NCI-H1048 (cell line): ENCODE measurements at regions not wholly inside any gene's neighbourhood (a gene's known extent, or its start where the extent isn't known, plus 50 kb on each side); places are given as distances from the start of the nearest gene placed in this dataset.

Experiments
- DNase-seq: peaks from one replicate; lab custom pipeline; 2025; lab: John Stamatoyannopoulos, UW

DNA sequence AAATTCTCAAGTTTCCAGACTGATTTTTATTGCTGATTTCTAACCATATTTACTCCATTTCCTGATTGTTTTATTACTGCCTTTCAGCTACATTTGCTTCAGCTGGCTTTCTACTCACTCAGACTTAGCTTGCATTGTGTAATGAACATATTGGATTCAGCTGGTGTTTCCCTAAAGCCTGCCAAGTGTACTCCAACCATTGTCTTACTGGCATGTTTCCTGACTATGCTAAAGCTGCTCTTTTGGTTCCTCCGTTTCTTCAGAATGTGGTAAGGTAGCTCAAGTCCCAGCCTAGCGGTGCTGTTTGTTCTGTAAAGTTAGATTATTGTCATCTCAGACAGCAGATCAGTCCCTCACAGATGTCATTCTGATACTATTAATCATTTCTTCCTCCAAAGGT, 53.1 kb upstream of the GLRA2 start:
- no peak for DNase-seq

DNA sequence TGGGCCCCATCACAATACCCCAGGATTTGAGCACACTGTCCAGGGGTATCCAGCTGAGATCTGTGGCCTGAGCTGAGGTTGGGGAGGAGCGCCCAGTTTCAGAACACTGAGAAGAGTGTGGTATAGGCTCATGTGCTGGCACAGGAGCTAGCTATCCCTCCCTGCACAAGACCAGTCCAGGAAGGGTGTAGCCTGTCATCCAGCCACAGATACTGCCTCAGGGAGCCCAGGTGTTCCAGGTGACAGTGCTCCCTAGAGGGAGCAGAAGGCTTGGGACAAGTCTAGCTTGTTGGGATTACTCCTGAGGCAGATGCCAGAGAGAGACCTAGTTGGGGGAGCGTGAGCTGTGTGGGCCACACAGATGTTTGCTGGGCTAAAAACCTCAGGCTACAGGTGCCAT, 79.6 kb upstream of the GLRA2 start:
- DNase-seq = no peak

DNA sequence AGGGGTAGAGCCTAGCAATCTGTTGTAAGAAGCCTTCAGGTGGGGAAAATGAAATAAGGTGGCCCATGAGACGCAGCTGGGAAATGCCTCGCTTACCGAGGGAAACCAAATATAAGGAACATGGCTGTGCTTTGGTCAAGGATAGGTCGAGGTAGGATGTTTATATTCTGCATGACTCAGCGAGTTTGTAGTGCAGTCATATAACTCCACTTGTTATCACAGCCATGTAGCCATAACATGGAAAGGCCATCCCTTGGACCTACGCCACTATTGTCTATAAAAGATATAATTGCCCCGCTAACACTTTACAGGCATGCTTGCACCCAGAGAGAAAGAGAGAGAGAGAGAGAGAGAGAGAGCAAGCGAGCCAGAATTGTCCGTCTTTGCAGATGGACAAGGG, 80.9 kb upstream of the GLRA2 start:
- no peak for DNase-seq

DNA sequence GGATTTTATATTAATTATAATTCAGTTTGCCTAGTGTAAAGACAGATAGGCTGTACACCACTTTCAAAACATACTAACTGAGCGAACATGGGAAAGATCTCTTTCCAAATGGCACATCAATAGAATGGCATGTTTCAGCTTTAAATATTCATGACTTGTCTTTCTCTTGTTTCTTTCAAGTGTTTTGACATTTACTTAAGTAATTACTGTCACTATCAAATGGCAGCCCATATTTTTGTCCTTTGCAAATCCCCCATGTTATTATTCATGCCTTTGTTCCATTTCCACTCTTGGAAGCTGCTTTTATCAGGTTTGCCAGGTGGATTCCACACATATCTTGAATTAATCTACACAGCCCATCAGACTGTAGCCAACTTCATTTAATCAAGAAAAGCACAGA, 89.2 kb upstream of the GLRA2 start:
- no peak for DNase-seq

DNA sequence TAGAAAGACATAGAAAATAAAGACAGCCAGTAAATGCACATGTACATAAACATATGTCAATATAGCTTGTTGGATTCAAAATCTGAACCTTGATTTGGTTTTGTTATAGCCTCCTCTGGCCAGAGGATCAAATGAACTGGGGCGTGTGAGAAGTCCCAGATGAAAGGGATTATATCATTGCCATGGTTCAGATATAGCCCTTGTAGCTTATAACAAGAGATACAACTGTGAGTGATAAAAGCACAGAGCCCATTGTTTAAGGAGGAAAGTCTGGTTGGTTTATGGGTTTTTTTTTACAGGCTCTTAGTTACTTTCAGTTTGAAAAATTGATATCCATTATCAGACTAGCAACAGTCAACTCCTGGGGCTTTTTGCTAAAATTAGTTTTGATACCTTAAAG, 101.7 kb upstream of the GLRA2 start:
- no peak for DNase-seq

DNA sequence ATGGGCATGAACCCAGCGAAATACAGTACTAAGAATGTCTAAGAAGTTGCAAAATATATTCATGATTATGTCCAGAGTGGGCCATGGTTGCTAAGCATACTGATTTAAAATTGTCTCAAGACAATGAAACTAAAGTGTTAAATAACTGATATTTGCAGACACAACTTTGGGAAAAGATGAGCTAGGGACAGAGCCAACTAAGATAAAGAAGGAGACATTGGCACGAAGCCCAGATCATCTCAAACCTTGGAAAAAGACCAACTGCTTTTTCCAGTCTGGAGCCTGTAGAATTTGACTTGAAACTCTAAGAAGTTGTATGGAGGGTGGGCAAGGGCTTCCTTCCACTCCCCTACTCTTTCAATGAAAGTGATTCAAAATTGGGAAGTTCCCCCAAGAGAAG, 108.5 kb upstream of the GLRA2 start:
- no peak for DNase-seq

DNA sequence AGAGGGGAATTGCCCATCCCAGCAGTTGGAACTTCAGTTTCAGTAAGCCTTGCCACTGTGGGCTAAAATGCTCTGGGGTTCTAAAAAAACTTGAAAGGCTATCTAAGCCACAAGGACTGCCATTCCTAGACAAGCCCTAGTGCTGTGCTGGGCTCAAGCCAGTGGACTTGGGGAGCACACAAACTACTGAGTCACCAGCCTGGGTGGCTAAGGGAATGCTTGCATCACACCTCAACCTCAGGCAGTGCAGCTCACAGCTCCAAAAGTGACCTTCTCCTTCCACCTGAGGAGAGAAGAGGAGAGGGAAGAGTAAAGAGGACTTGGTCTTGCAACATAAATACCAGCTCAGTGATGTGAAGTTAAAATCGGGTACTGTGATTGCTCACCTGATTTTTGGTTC, 116.7 kb upstream of the GLRA2 start:
- no peak for DNase-seq

DNA sequence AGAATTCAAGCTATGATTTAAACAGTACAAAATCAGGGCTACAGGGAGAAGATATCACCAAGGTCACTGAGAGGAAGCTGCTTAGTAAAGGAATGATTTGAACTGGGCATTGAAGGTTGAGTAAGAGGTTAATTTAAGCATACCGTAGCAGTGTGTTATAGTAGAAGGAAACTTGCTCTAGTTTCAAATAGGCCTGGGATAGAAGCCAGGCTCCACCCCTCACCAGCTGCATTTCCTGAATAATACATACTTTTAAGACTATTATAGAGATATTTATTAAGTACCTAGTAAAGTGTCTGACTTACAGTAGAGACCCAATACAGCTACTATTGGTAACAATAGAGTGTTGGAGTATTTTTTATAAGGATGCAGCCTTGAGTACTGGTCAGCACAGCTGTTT, 118.0 kb upstream of the GLRA2 start:
- no peak for DNase-seq

DNA sequence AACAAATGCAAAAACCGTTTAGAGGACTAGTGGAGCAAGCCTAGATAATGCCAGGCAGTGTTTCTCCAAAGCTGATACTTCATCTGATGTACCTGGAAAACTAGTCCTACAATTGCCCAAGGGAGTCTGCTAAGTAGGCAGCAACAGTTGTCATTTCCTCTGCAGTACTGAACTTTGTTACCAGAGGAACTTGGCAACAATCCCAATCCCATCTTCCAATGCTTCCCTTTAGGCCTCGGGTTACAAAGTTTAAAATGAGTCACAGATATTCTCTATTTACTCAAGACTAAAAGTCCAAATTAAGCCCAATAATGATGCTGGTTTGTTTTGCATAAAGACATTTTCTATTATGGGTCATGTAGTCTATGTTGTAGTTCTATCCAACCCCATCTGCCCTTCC, 120.0 kb upstream of the GLRA2 start:
- DNase-seq = peak; percentile 70

DNA sequence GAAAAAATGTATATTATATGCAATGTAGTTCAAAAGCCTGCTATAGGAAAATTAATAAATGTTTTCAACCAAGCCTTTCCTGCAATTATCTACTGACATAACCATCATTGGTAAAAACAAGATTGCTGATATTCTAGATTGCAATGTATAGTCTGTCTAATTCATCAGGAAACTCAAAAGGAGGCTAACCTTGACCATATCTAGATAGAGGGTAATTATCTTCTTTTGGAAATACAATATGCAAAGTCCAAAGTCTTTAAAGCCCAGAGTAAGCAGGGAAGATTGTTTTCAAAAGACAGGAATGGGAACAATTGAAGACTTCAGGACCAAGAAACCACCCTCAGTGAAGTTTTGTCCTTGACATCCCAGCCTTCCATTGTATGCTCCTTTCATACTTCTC, 123.1 kb upstream of the GLRA2 start:
- DNase-seq = no peak

DNA sequence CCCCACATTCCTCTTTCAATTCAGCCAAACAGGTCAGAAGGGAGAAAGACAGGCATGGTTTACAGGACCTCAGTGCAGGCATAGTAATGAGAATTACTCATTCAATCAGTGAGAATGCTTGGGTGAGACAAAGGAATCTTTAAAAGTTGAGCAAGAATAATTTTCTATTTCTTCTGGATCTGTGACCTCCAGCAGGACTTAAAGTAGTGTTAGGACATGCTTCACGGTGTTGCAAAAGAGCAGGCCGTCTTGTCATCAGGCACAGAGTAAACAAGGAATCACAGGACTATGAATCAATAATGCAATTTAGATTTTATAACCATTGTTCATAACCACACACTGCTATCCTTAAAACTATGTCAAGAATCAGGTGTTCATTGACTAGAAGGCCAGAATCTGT, 130.6 kb upstream of the GLRA2 start:
- no peak for DNase-seq

DNA sequence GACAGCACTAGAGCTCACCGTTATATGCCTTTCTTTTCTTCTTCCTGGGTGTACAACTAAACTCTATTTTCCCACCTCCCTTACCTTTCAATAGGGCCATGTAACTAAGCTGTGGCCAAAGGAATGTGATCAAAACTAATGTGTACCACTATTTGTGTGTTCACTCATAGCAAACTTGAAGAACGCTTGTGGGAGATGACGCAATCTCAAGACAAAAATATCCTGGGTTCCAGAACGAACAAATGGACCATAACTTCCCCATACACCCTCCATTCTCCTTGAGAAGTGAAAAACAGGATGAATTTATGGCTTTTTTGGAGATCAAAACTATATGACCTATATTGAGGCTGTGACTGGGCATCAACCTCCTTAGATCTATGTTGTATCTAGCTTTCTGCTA, 139.7 kb upstream of the GLRA2 start:
- DNase-seq = no peak

DNA sequence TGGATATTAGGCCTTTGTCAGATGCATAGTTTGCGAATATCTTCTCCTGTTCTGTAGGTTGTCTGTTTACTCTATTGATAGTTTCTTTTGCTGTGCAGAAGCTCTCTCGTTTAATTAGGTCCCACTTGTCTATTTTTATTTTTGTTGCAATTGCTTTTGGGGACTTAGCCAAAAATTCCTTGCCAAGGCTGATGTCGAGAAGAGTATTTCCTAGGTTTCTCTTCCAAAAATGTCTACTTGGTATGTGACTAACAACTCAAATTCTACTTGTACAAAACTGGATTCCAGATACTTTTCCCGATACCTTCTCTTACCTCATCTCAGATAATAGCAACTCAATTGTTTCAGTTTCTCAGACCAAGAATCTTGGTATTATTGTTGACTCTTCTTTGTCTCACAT, 142.4 kb upstream of the GLRA2 start:
- no peak for DNase-seq

DNA sequence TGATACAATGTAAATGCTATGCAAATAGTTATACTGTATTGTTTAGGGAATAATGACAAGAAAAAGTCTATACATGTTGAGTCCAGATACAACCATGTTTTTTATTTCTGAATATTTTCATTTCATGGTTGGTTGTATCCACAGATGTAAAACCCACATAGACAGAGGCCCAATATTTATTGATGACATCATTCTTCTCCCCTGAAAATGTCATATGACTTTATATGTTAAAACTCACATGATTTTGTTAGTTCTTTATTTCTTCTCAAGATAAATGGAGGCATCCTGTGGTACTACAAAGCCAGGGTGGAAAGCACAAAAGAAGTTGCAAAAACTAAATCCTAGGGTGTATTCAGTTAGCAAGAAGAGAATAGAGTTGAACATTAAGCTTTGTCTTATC, 149.3 kb upstream of the GLRA2 start:
- DNase-seq = no peak

DNA sequence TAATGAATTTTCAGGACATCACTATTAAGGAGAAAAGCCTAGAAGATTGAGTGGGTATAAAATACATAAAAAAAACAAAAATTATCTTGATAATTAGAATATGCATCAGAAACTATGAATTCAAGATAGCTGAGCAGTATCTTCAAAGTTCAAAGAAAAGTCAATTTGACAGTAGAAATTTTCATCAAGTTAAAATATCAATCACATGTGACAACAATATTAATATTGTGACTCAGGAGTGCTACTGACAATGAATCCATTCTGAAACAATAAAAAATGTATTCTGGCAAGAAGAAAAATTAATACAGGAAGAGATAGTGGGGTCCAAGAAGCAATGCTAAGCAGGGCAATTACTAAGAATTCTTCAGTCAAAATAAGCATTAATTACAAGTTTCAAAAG, 151.9 kb upstream of the GLRA2 start:
- DNase-seq = no peak

DNA sequence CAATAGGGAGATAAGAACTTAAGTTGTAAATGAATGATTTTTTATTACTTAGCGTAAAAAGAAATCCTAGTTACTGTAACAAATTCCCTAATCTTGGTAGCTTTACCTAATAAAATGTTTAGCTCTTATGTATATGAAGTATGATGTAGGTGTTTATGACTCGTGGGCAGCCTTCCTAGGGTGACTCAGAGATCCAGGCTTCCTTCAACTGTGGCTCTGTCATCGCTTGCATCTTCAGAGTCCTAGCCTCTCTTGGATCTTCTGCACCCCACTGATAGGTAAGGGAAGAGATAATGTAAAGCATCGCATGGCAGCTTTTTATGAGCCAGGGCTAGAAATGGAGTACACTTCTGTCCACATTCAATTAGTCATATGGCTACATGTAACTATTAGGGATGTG, 165.6 kb upstream of the GLRA2 start:
- no peak for DNase-seq

DNA sequence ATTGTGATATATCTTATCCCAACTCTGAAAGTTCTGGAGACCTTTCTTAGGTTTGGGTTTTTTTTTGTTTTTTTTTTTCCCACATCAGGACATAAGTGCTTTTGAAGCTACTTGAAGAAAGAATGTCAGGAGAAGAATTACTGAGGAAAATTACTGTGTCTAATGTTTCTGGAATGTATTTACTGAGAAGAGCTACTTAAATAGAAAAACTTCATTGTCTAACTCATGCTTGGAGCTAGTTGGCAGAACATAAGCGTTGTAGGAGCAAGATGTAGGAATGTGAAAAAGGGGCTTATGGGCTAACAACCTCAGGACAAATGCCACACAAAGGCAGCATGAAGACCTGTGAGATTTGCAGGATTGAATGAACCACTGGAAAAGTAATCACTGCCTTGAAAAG, 166.6 kb upstream of the GLRA2 start:
- DNase-seq = no peak

DNA sequence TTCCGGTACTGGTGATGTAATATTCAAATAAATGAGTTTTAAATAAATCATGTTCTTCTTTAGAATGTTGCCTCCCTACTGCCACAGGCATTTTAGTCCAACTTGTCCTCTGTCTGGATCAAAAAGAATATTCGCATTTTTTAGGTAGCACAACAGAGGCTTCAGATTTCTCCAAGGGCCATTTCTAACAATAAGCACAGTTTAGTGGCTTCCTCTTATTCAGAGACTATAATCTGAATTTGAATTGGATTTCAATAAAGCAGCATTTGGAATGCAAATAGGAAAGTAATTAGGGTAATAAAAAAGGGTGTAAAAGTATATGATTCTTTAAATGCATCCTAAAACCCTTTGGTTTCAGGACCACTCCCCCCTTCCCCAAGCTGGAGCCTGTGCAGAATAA, 167.9 kb upstream of the GLRA2 start:
- peak; percentile 69 for DNase-seq

DNA sequence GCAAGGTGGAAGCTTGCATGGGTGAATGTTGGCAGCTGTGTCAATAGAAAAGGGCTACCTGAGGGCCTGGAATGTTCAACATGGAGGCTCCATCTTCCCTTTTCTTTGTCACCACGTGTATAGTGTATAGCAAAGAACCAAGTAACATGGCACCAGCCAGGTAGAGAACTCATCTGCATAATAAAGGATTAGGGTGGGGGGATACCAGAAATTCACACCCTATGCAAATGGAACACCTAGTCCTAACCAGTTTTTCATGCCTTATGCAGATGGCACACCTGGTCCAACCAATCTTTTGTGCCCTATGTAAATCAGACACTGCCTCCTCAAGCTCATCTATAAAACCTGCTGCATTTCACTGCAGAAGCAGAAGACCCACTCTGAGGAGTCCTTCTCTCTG, 169.6 kb upstream of the GLRA2 start:
- no peak for DNase-seq

DNA sequence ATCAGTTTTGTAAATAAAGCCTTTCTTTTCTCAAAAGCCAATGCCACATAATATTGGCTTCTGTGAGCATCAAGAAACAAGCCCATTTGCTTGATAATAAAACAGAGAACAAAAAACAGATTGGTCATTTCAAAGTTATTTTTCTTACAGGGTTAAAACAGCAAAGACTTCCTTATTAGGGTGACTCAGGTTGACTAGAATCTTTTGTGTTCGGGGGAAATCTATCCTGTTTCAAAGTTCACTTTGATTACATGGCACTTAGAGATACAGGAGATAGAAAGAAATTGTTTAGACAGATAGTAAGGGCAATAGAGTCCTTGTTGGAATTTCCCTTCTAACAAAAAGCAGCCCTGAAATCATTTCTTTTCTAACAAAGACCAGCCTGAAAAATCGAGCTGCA, 170.0 kb upstream of the GLRA2 start:
- DNase-seq = no peak

DNA sequence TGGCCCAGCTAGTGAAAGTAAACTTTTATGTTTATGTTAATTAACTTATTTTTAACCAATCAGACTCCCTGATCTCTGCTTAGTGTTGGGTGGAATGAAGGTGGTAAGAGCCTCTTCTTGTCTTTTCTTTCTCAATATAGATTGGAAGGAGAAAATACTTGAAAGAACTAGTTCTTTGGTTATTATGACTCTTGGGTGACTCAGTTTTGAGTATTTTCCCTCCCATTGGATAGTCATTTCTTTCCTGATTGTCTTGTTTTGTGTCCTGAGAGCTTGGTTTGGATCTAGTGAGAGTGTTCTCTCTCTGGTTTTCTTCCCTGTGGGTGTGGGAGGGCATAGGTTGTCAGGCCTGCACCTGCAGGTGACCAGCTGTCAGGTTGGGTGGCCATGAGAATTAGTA, 172.0 kb upstream of the GLRA2 start:
- no peak for DNase-seq

DNA sequence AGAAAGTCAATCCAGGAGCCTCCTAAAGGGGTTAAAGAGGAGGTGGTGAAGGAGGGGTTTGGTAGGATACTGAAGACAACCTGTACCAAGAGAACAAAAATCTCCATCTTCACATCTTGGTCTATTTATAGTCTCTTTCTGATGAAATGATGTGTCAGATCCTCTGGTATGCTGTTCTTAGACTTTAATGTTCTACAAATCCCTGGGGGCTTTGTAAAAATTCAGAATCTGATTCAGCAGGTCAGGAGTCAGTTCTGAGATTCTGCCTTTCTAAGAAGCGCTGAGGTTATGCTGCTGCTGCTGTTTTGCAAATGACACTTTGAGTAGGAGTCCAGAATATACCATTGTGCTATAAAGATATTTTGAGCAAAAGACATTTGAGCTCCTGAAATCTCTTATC, 172.9 kb upstream of the GLRA2 start:
- DNase-seq = no peak

DNA sequence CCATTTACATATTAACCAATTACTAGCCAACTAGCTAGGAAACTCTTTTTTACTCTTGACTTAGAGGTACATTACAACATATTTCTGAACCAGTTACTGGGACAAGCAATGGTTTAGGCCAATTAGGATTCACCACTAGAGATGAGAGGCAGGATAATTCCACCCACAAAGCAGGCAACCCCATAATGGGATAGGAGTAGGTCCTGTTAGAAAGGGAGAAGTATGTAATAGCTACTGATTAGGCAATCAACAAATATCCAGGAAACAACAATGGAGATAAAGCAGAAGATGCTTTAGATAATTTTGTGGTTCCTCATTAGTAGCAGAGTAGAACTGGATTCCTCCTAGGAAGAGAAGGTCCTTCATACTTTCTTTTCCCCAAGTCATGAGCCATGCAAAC, 173.8 kb upstream of the GLRA2 start:
- DNase-seq = no peak

DNA sequence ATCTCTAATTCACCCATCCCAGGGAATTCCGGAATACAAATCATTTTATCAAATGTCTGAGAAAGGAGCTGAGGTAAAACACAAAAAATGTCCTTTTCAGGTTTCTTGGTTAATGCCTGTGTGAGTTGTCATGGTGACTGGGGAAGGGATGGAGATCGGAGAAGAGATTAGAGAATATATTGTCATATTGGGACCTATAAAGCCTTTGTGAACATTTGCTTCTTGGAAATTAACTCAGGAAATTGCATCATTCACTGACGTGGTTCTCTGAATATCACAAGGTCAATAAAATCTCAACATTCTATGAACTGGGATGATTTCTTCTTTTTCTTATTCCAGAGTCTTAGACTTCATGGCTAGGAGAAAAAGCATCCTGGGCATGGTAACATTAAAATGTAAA, 174.8 kb upstream of the GLRA2 start:
- no peak for DNase-seq

DNA sequence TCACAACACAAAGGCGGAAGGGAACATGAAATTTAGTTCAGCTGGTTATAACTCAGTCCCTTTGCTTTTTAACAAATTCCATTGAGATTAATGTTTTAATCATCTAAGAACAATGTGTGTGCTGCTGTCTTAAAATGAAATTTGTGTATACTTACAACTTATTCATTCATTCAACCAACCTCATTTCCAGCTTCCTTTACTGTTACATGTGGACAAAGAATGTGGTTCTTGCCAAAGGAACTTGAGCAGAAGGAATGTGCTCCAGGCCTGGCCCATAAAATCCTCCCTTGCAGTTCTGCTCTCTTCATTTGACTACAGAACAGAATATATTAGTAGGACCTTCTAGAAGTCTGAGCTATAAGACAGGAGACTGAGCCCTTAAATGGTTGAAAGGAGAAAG, 176.8 kb upstream of the GLRA2 start:
- DNase-seq = no peak
